ENCODE measurements at regions not wholly inside any gene's neighbourhood (a gene's known extent, or its start where the extent isn't known, plus 50 kb on each side); places are given as distances from the start of the nearest gene placed in this dataset.

- TF ChIP-seq, protein P1, sequence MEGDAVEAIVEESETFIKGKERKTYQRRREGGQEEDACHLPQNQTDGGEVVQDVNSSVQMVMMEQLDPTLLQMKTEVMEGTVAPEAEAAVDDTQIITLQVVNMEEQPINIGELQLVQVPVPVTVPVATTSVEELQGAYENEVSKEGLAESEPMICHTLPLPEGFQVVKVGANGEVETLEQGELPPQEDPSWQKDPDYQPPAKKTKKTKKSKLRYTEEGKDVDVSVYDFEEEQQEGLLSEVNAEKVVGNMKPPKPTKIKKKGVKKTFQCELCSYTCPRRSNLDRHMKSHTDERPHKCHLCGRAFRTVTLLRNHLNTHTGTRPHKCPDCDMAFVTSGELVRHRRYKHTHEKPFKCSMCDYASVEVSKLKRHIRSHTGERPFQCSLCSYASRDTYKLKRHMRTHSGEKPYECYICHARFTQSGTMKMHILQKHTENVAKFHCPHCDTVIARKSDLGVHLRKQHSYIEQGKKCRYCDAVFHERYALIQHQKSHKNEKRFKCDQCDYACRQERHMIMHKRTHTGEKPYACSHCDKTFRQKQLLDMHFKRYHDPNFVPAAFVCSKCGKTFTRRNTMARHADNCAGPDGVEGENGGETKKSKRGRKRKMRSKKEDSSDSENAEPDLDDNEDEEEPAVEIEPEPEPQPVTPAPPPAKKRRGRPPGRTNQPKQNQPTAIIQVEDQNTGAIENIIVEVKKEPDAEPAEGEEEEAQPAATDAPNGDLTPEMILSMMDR (IDR thresholded peaks at IDR 0.05; ENCODE audit: low read depth, low read length), result no peak
- DNase-seq (ENCODE audit: low read depth, low spot score), result no peak
- H3K4me3 ChIP-seq (ENCODE audit: low read depth, low read length), result no peak overlapping the region
- in situ Hi-C loops (cut with HindIII; ENCODE audit: low sequenced_read_pairs), result no loop called here
Measured at GRCh38 chr13:44697058-44697457, 120.9 kb upstream of the TSC22D1 start.

DNA sequence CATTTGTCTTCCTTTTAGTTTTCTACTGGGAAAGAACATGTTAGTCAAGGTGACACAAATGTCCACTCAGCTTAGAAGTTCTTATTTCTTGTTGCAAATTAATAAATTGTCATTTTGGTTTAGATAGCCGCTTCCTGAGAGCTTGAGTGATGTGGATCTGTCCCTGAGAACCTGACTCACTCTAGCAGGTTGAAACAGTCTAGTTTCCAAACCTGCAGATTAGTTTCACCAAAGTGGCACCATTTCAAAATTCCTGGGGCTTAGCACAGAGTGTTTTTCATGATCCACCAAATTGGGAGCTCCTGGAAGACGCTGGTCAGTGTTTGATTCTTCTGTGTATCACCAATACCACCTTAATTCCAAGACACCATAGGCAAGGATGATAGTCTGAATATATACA lies 119.4 kb upstream of the TSC22D1 start:
- H3K4me3 ChIP-seq (ENCODE audit: low read depth, low read length), result no peak overlapping the region
- no peak for DNase-seq (ENCODE audit: low read depth, low spot score)
- TF ChIP-seq, protein P1 (IDR thresholded peaks at IDR 0.05; ENCODE audit: low read depth, low read length), result no peak
- in situ Hi-C loops (cut with HindIII; ENCODE audit: low sequenced_read_pairs), result no loop called here

GRCh38 chr13:44694842-44695241 lies 118.7 kb upstream of the TSC22D1 start:
- H3K4me3 ChIP-seq (ENCODE audit: low read depth, low read length), result no peak overlapping the region
- in situ Hi-C loops (cut with HindIII; ENCODE audit: low sequenced_read_pairs), result no loop called here
- no peak for DNase-seq (ENCODE audit: low read depth, low spot score)
- TF ChIP-seq, protein P1 (IDR thresholded peaks at IDR 0.05; ENCODE audit: low read depth, low read length), result no peak

- TF ChIP-seq, protein P1 (IDR thresholded peaks at IDR 0.05; ENCODE audit: low read depth, low read length), result no peak
- in situ Hi-C loops (cut with HindIII; ENCODE audit: low sequenced_read_pairs), result no loop called here
- DNase-seq (ENCODE audit: low read depth, low spot score), result no peak
- H3K4me3 ChIP-seq (ENCODE audit: low read depth, low read length), result no peak overlapping the region
Measured at GRCh38 chr13:44694291-44694690, 118.2 kb upstream of the TSC22D1 start.

DNA sequence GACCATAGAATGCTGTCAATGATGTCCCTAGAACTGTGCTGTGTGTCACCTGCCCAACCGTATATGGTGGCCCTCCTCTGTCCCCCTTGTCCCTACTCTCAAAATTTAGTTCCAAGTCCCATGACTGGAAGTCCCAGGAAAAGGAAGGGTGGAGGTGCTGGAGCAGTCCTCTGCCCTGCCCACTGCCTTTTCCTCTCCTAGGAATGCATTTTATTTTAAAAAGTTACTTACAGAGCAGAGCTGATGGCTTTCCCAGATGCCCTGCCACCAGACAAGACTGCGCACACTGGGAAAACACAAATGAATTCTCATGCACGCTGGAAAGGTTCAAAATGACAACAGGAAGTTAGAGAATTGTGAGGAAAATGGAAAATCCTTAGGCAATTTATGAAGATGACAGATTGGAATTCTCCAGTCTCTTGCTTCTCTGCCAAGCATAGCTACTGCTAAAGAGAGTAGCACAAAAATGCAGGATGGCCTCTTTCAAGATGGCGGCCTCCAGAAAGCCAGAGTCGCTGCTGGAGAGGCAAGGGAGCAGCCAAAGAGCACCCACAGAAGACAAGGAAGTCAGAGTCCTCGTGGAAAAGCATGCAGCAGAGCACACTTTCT lies 117.1 kb upstream of the TSC22D1 start:
- no peak overlapping the region for H3K4me3 ChIP-seq (ENCODE audit: low read depth, low read length)
- no peak for DNase-seq (ENCODE audit: low read depth, low spot score)
- in situ Hi-C loops (cut with HindIII; ENCODE audit: low sequenced_read_pairs), result no loop called here
- TF ChIP-seq, protein P1 (IDR thresholded peaks at IDR 0.05; ENCODE audit: low read depth, low read length), result no peak

GRCh38 chr13:44692173-44692713 lies 116.1 kb upstream of the TSC22D1 start:
- DNase-seq (ENCODE audit: low read depth, low spot score), result peak; percentile 48
- H3K4me3 ChIP-seq (ENCODE audit: low read depth, low read length), result no peak overlapping the region
- in situ Hi-C loops (cut with HindIII; ENCODE audit: low sequenced_read_pairs), result no loop called here
- TF ChIP-seq, protein P1 (IDR thresholded peaks at IDR 0.05; ENCODE audit: low read depth, low read length), result no peak
